ENCODE measurements at regions not wholly inside any gene's neighbourhood (a gene's known extent, or its start where the extent isn't known, plus 50 kb on each side); places are given as distances from the start of the nearest gene placed in this dataset.

DNA sequence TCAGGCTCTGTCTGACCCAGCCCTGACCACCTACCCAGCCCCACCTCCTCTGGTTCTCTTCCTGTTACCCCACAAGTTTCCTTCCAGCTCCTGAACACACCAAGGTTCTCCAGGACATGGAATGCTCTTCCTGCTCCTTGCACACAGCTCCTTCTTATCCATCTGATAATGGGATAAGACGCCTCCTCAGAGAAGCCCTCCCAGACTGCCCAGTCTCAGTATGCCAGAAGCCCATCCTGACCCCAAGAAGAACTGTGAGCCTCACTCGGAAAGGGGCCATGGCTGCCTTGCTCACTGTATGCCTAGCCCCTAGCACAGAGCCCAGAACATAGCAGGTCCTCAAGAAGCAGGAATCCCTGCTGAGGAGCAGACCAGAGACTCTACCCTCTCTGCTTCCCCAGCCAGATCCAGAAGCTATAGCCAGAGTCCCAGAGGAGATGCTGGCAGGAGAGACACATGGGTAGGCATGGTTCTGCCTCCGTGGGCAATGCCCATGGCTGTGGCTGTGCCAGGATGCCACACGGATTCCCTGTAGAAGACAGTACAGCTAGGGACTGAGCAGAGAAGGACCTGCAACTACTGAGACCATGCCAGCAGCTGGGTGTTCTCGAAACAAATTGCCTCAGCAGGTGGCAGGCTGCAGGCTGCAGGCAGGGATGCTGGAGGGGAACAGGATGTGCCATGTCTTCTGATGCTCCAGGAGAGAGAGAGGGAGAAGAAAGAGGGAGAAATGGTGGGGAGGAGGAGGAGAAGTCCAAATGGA is 74.0 kb upstream of the LINGO1 start (continued):
- TF ChIP-seq POLR2AphosphoS5 (IDR thresholded peaks at IDR 0.05; ENCODE audit: low read depth, low read length), result no peak
- TF ChIP-seq, protein P1, sequence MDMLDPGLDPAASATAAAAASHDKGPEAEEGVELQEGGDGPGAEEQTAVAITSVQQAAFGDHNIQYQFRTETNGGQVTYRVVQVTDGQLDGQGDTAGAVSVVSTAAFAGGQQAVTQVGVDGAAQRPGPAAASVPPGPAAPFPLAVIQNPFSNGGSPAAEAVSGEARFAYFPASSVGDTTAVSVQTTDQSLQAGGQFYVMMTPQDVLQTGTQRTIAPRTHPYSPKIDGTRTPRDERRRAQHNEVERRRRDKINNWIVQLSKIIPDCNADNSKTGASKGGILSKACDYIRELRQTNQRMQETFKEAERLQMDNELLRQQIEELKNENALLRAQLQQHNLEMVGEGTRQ (IDR thresholded peaks at IDR 0.05; ENCODE audit: low read length), result no peak
- no peak for TF ChIP-seq GTF2F1 (IDR thresholded peaks at IDR 0.05; ENCODE audit: borderline replicate concordance, low read depth, low read length)
- no peak for TF ChIP-seq SIX5 (IDR thresholded peaks at IDR 0.05; ENCODE audit: low read depth, low read length)
- no peak for TF ChIP-seq SIRT6 (IDR thresholded peaks at IDR 0.05; ENCODE audit: low read length)
- TF ChIP-seq MAFK (IDR thresholded peaks at IDR 0.05; ENCODE audit: low read depth, low read length), result no peak

Measured in H1 (cell line).